Hindlimb muscle (tissue), 1 donor: ENCODE measurements at regions not wholly inside any gene's neighbourhood (a gene's known extent, or its start where the extent isn't known, plus 50 kb on each side); places are given as distances from the start of the nearest gene placed in this dataset.
A peak's percentile ranks its signal among the peaks of the same experiment; 100 is the strongest.

ENCODE experiments used
- DNase-seq: peaks from one replicate; pipeline ENCODE4 v3.0.0-alpha.2; 2013

- DNase-seq = no peak
These were observed 158.9 kb upstream of the EGFLAM start for GRCh38 chr5:38099205-38100168.

- no peak for DNase-seq
These were observed 163.5 kb upstream of the EGFLAM start for GRCh38 chr5:38094889-38095288.

DNA sequence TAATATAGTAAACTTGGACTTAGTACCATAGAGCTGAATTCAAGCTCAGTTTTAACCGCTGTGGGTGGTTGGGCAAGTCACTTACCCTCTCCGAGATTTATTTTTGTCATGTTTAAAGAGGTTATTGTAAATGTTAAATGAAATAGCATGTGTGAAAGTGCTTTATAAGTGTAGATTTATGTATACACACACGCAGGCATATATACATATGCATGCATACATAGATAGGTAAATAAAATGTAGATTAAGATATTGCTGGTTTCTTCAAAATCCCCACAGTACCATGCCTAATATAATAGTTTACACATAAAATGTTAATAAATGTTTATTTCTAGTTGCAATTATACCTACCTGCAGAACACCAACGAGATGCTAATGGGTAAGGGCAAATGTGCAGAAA lies 164.5 kb upstream of the EGFLAM start:
- no peak for DNase-seq

DNA sequence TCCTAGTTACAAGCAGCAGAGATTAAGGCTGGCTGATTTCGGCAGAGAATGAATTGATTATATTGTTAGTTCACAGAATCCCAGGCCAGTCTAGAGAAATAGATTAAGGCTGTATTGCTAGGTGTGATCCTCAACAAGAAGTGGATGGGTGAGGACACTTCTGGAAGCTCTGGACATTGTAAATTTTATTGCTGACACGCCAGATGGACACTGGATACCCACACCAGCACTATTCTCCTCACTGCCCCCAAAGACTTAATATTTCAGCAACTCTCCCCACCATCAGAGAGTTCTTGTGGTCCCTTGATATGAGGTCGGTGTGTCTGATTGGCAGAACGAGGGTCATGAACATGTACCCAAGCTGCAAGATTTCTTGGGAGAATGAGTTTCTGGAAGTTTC lies 171.6 kb upstream of the EGFLAM start:
- DNase-seq = no peak

- DNase-seq = no peak
These were observed 178.5 kb upstream of the EGFLAM start for GRCh38 chr5:38079620-38080402.

DNA sequence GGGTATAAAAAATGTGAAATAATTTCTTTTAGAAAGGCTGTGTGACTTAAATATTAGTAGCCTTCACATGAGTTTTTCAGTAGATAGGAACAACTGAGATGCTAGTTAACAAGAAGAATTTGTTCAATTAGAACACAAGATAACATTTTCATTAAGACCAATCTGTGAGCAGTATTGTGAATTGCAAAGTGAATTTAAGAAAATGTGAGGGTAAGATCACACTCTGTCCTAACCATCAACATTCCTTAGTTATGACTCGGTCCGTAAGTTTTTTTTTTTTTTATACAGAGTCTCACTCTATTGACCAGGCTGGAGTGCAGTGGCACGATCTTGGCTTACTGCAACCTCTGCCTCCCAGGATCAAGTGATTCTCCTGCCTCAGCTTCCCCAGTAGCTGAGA lies 180.2 kb upstream of the EGFLAM start:
- no peak for DNase-seq

- no peak for DNase-seq
These were observed 180.7 kb upstream of the EGFLAM start for GRCh38 chr5:38077652-38078051.

DNA sequence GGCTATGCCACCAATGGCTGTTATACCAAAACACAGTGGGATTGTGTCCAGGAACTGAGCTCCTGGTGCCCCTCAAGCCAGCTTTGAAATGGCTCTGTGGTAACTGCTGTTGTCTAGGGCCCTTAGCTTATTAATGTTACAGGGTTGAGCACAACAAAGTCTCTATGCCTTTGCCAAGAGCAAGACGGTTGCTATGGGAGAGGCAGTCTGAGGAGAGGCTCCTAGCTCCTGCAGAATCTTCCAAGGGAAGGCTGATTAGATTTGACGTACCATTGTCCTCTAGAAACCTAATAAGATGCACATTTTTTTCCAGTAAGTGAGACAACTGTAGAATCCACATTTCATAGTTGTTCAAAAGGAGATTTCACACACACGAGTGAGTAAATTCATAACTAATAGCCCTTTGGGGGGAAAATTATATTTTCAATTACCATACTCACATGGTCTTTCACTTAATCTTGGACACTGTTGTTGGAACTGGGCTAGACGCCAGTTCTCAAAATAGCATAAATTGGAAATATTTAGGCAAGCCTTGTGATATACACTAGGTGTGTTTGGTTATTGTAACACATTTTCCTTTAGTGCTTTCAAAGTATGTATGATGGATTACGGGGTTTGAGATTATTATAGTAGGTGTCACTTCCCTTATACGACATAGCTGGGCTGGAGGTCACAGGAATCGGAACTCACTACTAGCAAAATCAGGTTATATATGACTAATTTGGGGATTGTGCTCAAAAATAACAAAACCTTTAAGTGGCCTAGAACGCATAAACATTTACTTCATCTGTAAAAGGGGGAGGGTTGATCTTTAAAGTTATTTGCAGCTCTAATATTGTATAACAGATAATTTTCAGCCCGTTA lies 186.3 kb upstream of the EGFLAM start:
- peak; percentile 31 for DNase-seq

- DNase-seq = no peak
These were observed 187.9 kb upstream of the EGFLAM start for GRCh38 chr5:38070304-38070950.

DNA sequence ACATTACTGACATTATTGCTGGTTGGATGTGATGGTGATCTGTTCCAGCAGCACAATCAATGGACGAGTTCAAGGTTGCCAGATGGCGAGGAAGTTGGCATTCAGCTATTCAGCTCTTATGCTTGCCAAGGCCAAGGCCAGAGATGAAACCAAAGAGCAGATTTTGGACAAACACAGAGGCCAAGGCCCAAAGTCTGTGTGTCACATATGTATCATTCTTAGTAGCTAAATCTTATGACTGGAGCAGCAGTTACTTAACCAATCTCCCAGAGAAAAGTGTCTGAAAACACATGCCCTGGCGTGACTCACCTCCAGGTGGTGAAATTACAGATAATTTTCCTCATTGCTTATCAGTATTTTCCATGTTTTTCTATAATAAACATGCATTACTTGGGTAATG lies 189.0 kb upstream of the EGFLAM start:
- no peak for DNase-seq

DNA sequence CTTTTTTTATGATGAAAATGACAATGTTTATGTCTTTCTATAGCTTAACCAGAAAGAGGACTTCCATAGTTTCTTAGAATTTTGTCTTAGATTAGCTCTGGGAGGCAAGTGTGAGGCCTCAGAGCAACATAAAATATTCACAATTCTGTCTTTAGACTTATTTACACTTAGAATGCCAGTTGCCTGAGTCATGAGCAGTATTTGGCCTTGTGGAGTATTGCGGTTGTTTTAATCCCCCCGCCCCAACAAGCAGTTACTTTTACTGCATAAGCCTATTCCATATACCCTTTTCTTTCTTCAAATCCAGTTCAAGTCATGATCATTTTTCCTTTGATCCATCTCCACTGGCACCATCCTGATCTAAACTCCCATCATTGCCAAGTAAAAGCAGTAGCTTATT lies 198.0 kb upstream of the EGFLAM start:
- DNase-seq = no peak

GRCh38 chr5:38059876-38060275 lies 198.5 kb upstream of the EGFLAM start:
- DNase-seq = no peak

- DNase-seq = no peak
These were observed 206.4 kb upstream of the EGFLAM start for GRCh38 chr5:38051711-38052511.

- DNase-seq = no peak
These were observed 208.6 kb upstream of the GDNF start for GRCh38 chr5:38048400-38048799.

DNA sequence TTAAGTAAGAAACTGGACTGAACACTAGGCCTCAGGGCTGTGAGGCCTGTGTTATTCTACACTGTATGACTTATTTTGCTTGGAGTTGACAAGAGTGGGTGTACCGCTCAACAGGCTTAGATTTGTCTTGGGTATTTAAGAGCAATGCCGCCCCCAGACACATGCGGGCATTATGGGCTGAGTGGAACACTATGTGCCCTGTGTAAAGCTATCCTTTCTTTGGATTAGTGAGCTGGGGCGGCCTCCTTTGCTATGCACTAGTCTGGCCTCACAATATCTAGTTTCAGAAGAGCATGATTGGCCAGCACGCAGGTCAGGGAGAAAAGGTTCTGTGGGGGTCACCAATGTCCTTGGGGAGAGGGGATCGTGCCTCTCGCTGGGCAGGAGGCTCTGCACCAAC lies 206.3 kb upstream of the GDNF start:
- no peak for DNase-seq

DNA sequence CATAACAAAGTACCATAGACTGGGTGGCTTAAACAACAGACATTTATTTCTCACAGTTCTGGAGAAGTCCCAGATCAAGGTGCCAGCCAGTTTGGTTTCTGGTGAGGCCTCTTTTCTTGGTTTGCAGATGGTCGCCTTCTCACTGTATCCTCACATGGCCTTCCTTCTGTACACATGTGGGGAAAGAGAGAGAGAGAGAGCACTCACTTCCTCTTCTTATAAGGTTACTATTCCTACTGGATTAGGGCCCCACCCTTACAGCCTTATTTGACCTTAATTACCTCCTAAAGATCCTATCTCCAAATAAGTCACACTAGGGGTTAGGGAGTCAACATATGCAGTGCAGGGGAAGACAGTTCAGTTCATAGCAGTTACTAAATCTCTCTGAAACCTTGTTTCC lies 205.6 kb upstream of the GDNF start:
- no peak for DNase-seq

- DNase-seq = no peak
These were observed 200.0 kb upstream of the GDNF start for GRCh38 chr5:38039826-38040225.

GRCh38 chr5:38039091-38039490 lies 199.2 kb upstream of the GDNF start:
- no peak for DNase-seq

DNA sequence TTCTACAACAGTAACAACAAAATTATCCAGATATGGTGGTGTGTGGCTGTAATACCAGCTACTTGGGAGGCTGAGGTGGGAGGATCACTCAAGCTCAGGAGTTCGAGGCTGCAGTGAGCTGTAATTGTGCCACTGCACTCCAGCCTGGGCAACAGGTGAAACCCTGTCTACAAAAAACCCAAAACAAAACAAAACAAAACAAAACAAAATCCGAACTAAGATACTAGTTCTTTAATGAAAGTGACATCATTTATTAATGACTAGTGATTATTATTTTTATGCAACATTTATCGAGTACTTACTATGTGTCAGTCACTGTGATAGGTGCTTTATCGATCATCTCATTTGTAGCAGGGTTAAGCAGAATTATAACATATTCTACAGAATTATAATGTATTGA lies 196.9 kb upstream of the GDNF start:
- no peak for DNase-seq

DNA sequence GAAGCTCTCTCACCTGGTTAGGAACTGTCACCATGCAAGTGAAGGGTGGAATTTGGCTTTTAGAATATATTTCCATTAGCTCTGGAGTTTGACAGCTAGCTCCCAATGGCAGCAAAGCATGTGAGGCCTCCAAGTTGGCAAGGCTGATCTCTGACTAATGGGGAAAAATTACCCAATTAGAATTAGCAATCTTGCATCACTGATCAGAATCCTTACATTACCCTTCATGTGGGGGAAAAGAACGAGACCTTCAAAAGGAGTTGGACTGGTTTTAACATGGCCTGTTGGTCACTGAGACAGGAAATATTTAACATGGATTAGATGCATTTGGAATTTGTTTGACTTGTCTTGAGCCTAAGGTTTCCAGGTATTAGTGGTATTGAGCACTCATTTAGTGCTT lies 192.3 kb upstream of the GDNF start:
- DNase-seq = no peak

DNA sequence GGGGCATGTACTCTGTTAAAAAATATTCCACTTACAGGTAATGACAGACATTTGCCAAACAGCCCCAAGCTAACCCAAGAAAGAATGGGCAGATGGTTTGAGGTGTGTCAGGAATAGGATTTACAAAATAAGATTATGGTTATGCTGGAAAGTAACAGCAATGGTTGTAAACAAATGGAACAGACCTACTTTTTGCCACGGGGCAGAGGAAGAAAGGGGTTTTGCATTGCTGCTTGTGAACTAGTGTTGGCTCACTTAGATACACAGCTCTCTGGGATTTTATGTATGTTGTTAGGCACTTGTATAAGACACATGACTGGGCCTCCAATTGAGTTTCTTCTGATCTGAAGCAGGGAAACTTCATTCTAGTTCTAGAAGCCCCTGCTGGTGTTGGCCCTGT lies 191.5 kb upstream of the GDNF start:
- no peak for DNase-seq
